ENCODE measurements at regions not wholly inside any gene's neighbourhood (a gene's known extent, or its start where the extent isn't known, plus 50 kb on each side); places are given as distances from the start of the nearest gene placed in this dataset.
A peak's percentile ranks its signal among the peaks of the same experiment; 100 is the strongest.
"Not testable (repeated sequence)": the region's sequence is repeated elsewhere in the genome, so short reads cannot be mapped to it uniquely, and the experiment has no call there.

- not testable (repeated sequence) for H3K36me3 ChIP-seq (ENCODE audit: control insufficient read depth, low read length); H3K9me3 ChIP-seq (ENCODE audit: control insufficient read depth, insufficient read depth, low read length); H4K20me1 ChIP-seq (ENCODE audit: control insufficient read depth, insufficient read depth, low read depth, low read length); H3K4me3 ChIP-seq (ENCODE audit: low read length); H3K27ac ChIP-seq (ENCODE audit: low read depth, low read length); H3K79me2 ChIP-seq (ENCODE audit: control insufficient read depth, low read length); H3K27me3 ChIP-seq (ENCODE audit: control insufficient read depth, low read length); H3K4me1 ChIP-seq (ENCODE audit: control insufficient read depth, low read length); H3K4me2 ChIP-seq (ENCODE audit: low read length); H3F3A ChIP-seq (ENCODE audit: control insufficient read depth, insufficient read depth); H3K9me2 ChIP-seq (replicated peaks; ENCODE audit: control insufficient read depth, low read length)
Observed at GRCh38 chr7:146014154-146014553, 102.4 kb upstream of the CNTNAP2 start.

GRCh38 chr7:146008293-146008692 lies 108.3 kb upstream of the CNTNAP2 start:
- Histone ChIP-seq H3K27me3 (ENCODE audit: control insufficient read depth, low read length) (no peaks in the 10 kb centered on the region), H3K36me3 (ENCODE audit: control insufficient read depth, low read length) (no peaks in the 10 kb centered on the region), H3F3A (ENCODE audit: control insufficient read depth, insufficient read depth) (peaks cover 10% of the 10 kb centered on the region), H3K9me2 (replicated peaks; ENCODE audit: control insufficient read depth, low read length) (no peaks in the 10 kb centered on the region), H3K79me2 (ENCODE audit: control insufficient read depth, low read length) (no peaks in the 10 kb centered on the region), H3K9me3 (ENCODE audit: control insufficient read depth, insufficient read depth, low read length) (no peaks in the 10 kb centered on the region), H3K4me2 (ENCODE audit: low read length) (no peak overlapping the region), H3K4me3 (ENCODE audit: low read length) (no peak overlapping the region), H3K4me1 (ENCODE audit: control insufficient read depth, low read length) (peaks cover 34% of the 10 kb centered on the region), H4K20me1 (ENCODE audit: control insufficient read depth, insufficient read depth, low read depth, low read length) (no peaks in the 10 kb centered on the region), H3K27ac (ENCODE audit: low read depth, low read length) (no peak overlapping the region)
- TF ChIP-seq CTCF (IDR thresholded peaks at IDR 0.05; ENCODE audit: low read depth, low read length, poor library complexity, severe bottlenecking): no peak
- no peak for TF ChIP-seq EZH2phosphoT487 (IDR thresholded peaks at IDR 0.05; ENCODE audit: borderline replicate concordance, low read length)

- TF ChIP-seq EZH2phosphoT487 (IDR thresholded peaks at IDR 0.05; ENCODE audit: borderline replicate concordance, low read length) (no peak), CTCF (IDR thresholded peaks at IDR 0.05; ENCODE audit: low read depth, low read length, poor library complexity, severe bottlenecking) (no peak)
- no peak overlapping the region for H3K27ac ChIP-seq (ENCODE audit: low read depth, low read length)
- H3K36me3 ChIP-seq (ENCODE audit: control insufficient read depth, low read length): no peaks in the 10 kb centered on the region
- H4K20me1 ChIP-seq (ENCODE audit: control insufficient read depth, insufficient read depth, low read depth, low read length): no peaks in the 10 kb centered on the region
- H3K9me3 ChIP-seq (ENCODE audit: control insufficient read depth, insufficient read depth, low read length): no peaks in the 10 kb centered on the region
- peak overlapping the region; percentile 11; the same call in 1 of the 2 replicates for H3K4me3 ChIP-seq (ENCODE audit: low read length)
- H3K4me2 ChIP-seq (ENCODE audit: low read length): peak overlapping the region; percentile 26
- no peaks in the 10 kb centered on the region for H3K27me3 ChIP-seq (ENCODE audit: control insufficient read depth, low read length)
- H3K79me2 ChIP-seq (ENCODE audit: control insufficient read depth, low read length): no peaks in the 10 kb centered on the region
- H3F3A ChIP-seq (ENCODE audit: control insufficient read depth, insufficient read depth): peaks cover 13% of the 10 kb centered on the region
- H3K9me2 ChIP-seq (replicated peaks; ENCODE audit: control insufficient read depth, low read length): no peaks in the 10 kb centered on the region
- peaks cover 48% of the 10 kb centered on the region for H3K4me1 ChIP-seq (ENCODE audit: control insufficient read depth, low read length)
Observed at GRCh38 chr7:146004805-146005204, 111.8 kb upstream of the CNTNAP2 start.

- Histone ChIP-seq H3K4me3 (ENCODE audit: low read length) (peak overlapping the region; percentile 34), H3K4me1 (ENCODE audit: control insufficient read depth, low read length) (peaks cover 46% of the 10 kb centered on the region), H3K27ac (ENCODE audit: low read depth, low read length) (peak overlapping the region; percentile 59), H3K36me3 (ENCODE audit: control insufficient read depth, low read length) (no peaks in the 10 kb centered on the region), H3K9me3 (ENCODE audit: control insufficient read depth, insufficient read depth, low read length) (no peaks in the 10 kb centered on the region), H3K4me2 (ENCODE audit: low read length) (peak overlapping the region; percentile 60), H3F3A (ENCODE audit: control insufficient read depth, insufficient read depth) (peaks cover 12% of the 10 kb centered on the region; the same call in 1 of the 2 replicates), H3K79me2 (ENCODE audit: control insufficient read depth, low read length) (no peaks in the 10 kb centered on the region), H4K20me1 (ENCODE audit: control insufficient read depth, insufficient read depth, low read depth, low read length) (no peaks in the 10 kb centered on the region), H3K9me2 (replicated peaks; ENCODE audit: control insufficient read depth, low read length) (no peaks in the 10 kb centered on the region), H3K27me3 (ENCODE audit: control insufficient read depth, low read length) (no peaks in the 10 kb centered on the region)
- no peak for TF ChIP-seq CTCF (IDR thresholded peaks at IDR 0.05; ENCODE audit: low read depth, low read length, poor library complexity, severe bottlenecking)
- TF ChIP-seq EZH2phosphoT487 (IDR thresholded peaks at IDR 0.05; ENCODE audit: borderline replicate concordance, low read length): no peak
Observed at GRCh38 chr7:146002431-146003078, 114.0 kb upstream of the CNTNAP2 start.
